Peyer's patch (tissue), 4 donors: ENCODE measurements at regions not wholly inside any gene's neighbourhood (a gene's known extent, or its start where the extent isn't known, plus 50 kb on each side); places are given as distances from the start of the nearest gene placed in this dataset.

Source experiments
- DNase-seq, 3 donors: peaks; one replicate each; pipeline ENCODE4 v3.0.0-alpha.2; 2017 to 2019
- H3K27ac ChIP-seq, 4 donors: fragments of 200-600 bp; sonication (generic); one replicate each; pipeline ENCODE4 v1.5.1; 2016 to 2019
- H3K27me3 ChIP-seq, 2 donors: fragments of 200-600 bp; sonication (generic); one replicate each; pipeline ENCODE4 v1.5.1; 2019
- H3K36me3 ChIP-seq, 3 donors: fragments of 200-600 bp; sonication (generic); one replicate each; pipeline ENCODE4 v1.5.1; 2016 to 2019
- H3K4me1 ChIP-seq, 4 donors: fragments of 200-600 bp; sonication (generic); one replicate each; pipeline ENCODE4 v1.5.1; 2016 to 2019
- H3K4me3 ChIP-seq, 4 donors: fragments of 200-600 bp; sonication (generic); 1 replicate in 3 of 4; 2 replicates in 1 of 4; pipeline ENCODE4 v1.5.1; 2016 to 2019; ENCODE audit warnings: mild to moderate bottlenecking in 1 of 4
- H3K9me3 ChIP-seq, 4 donors: fragments of 200-600 bp; sonication (generic); one replicate each; pipeline ENCODE4 v1.5.1; 2016 to 2019; ENCODE audit warnings: mild to moderate bottlenecking in 1 of 4
- CTCF ChIP-seq, 6 experiments: fragments of 450-650 bp in 4 of 6; fragments of 200-600 bp in 2 of 6; sonication (generic) in 1 of 6; IDR thresholded peaks; one replicate each; pipeline ENCODE4 v1.5.1; 2017 to 2019; ENCODE audit warnings: antibody characterized with exemption in 6 of 6, mild to moderate bottlenecking in 3 of 6, moderate library complexity in 1 of 6
- POLR2A ChIP-seq, 2 donors: fragments of 450-650 bp; IDR thresholded peaks; one replicate each; pipeline ENCODE4 v1.5.1; 2017; ENCODE audit warnings: antibody characterized with exemption in 2 of 2, mild to moderate bottlenecking in 2 of 2, moderate library complexity in 2 of 2
- small RNA-seq, 2 donors: library from RNA; depleted of rRNA; stranded (forward); fragments of <200 nt; gene quantifications; one replicate each; pipeline ENCODE3, GENCODE V24; 2016

GRCh38 chr16:31819386-31819785 lies 54.2 kb upstream of the ZNF267 start:
- Histone ChIP-seq H3K4me3 (no peak overlapping the region), H3K27me3 (no peaks in the 10 kb centered on the region), H3K27ac (no peak overlapping the region), H3K9me3 (peaks cover 0 to 7% (median 2%) of the 10 kb centered on the region in 4 donors), H3K4me1 (no peaks in the 10 kb centered on the region), H3K36me3 (no peaks in the 10 kb centered on the region)
- TF ChIP-seq POLR2A (IDR thresholded peaks at IDR 0.05) (no peak), CTCF (IDR thresholded peaks at IDR 0.05) (no peak)
- DNase-seq: no peak

GRCh38 chr16:31819948-31820347 lies 53.7 kb upstream of the ZNF267 start:
- Histone ChIP-seq H3K27me3 (no peaks in the 10 kb centered on the region), H3K36me3 (no peaks in the 10 kb centered on the region), H3K27ac (no peak overlapping the region), H3K4me3 (no peak overlapping the region), H3K9me3 (peaks cover 0 to 7% (median 2%) of the 10 kb centered on the region in 4 donors), H3K4me1 (no peaks in the 10 kb centered on the region)
- no peak for TF ChIP-seq POLR2A (IDR thresholded peaks at IDR 0.05)
- TF ChIP-seq CTCF (IDR thresholded peaks at IDR 0.05): no peak
- no peak for DNase-seq

Small RNA genes lying in the stretch of these regions (small RNA-seq; reads per million reads assigned to genes)
- gene AC074050.1: 0 reads per million in 2 donors
